DND-41 (cell line): ENCODE measurements at regions not wholly inside any gene's neighbourhood (a gene's known extent, or its start where the extent isn't known, plus 50 kb on each side); places are given as distances from the start of the nearest gene placed in this dataset.

ENCODE experiments used
- ATAC-seq: fragments of 200-7000 bp; cut with Tn5 transposase; 3 replicates; pipeline ENCODE4 v1.9.1; 2021; ENCODE audit warnings: low read depth; ENCODE audit not compliant: insufficient read depth
- DNase-seq: peaks from one replicate; pipeline ENCODE4 v3.0.0-alpha.2; 2020
- H2AFZ ChIP-seq: 2 replicates; pipeline ENCODE4 v1.6.0; 2012; ENCODE audit warnings: low read depth, low read length
- H3K27ac ChIP-seq: 2 replicates; pipeline ENCODE4 v1.5.1; 2012; ENCODE audit warnings: low read length, inconsistent platforms
- H3K27me3 ChIP-seq: fragments of 200-600 bp; sonication (generic); 2 replicates; pipeline ENCODE4 v1.6.0; 2012; ENCODE audit warnings: low read length, mild to moderate bottlenecking, inconsistent platforms; ENCODE audit not compliant: insufficient read depth, poor library complexity
- H3K36me3 ChIP-seq: 2 replicates; pipeline ENCODE4 v1.5.1; 2012; ENCODE audit warnings: low read length, inconsistent platforms; ENCODE audit not compliant: insufficient read depth
- H3K4me1 ChIP-seq: 2 replicates; pipeline ENCODE4 v1.5.1; 2012; ENCODE audit warnings: mild to moderate bottlenecking, low read length; ENCODE audit not compliant: insufficient read depth
- H3K4me2 ChIP-seq: 2 replicates; pipeline ENCODE4 v1.6.0; 2012; ENCODE audit warnings: mild to moderate bottlenecking, moderate library complexity, low read length, inconsistent platforms; ENCODE audit not compliant: insufficient read depth
- H3K4me3 ChIP-seq, 2 experiments: fragments of 200-600 bp in 1 of 2; shearing (Covaris generic) in 1 of 2; 2 replicates each; pipeline ENCODE4 v1.5.1; 2012 to 2016; ENCODE audit warnings: inconsistent platforms in 2 of 2, low read length in 2 of 2, mild to moderate bottlenecking in 2 of 2, low read depth in 1 of 2, moderate library complexity in 1 of 2
- H3K79me2 ChIP-seq: 2 replicates; pipeline ENCODE4 v1.6.0; 2012; ENCODE audit warnings: low read length, inconsistent platforms; ENCODE audit not compliant: insufficient read depth
- H3K9ac ChIP-seq: 2 replicates; pipeline ENCODE4 v1.6.0; 2012; ENCODE audit warnings: low read depth, mild to moderate bottlenecking, inconsistent platforms, low read length, moderate library complexity
- H3K9me3 ChIP-seq: 2 replicates; pipeline ENCODE4 v1.5.1; 2012; ENCODE audit warnings: low read length, moderate library complexity, mild to moderate bottlenecking, inconsistent platforms; ENCODE audit not compliant: insufficient read depth, severe bottlenecking
- H4K20me1 ChIP-seq: 2 replicates; pipeline ENCODE4 v1.6.0; 2012; ENCODE audit warnings: low read length; ENCODE audit not compliant: insufficient read depth
- CTCF ChIP-seq: IDR thresholded peaks from 2 replicates; pipeline ENCODE4 v1.5.1; 2012; ENCODE audit warnings: borderline replicate concordance, low read length, moderate library complexity, mild to moderate bottlenecking; ENCODE audit not compliant: poor library complexity, severe bottlenecking; ENCODE audit errors: extremely low read depth
- EZH2 ChIP-seq: IDR thresholded peaks from 3 replicates; pipeline ENCODE4 v1.6.1; 2012; ENCODE audit warnings: borderline replicate concordance, low read depth, mild to moderate bottlenecking, moderate library complexity, low read length, inconsistent platforms; ENCODE audit not compliant: severe bottlenecking

GRCh38 chr15:23750179-23750578 lies 63.1 kb upstream of the NDN start:
- Histone ChIP-seq H3K79me2 (no peaks in the 10 kb centered on the region), H3K27me3 (no peaks in the 10 kb centered on the region), H3K4me1 (no peaks in the 10 kb centered on the region), H3K9me3 (peaks cover 3% of the 10 kb centered on the region), H4K20me1 (no peaks in the 10 kb centered on the region), H2AFZ (no peak overlapping the region), H3K27ac (no peak overlapping the region), H3K36me3 (no peaks in the 10 kb centered on the region), H3K4me2 (no peak overlapping the region), H3K4me3 (no peak overlapping the region), H3K9ac (no peak overlapping the region)
- no peak for ATAC-seq
- TF ChIP-seq CTCF = no peak
- no peak for TF ChIP-seq EZH2
- DNase-seq = no peak

GRCh38 chr15:23750776-23751175 lies 63.7 kb upstream of the NDN start:
- Histone ChIP-seq H4K20me1 (no peaks in the 10 kb centered on the region), H3K4me2 (no peak overlapping the region), H2AFZ (no peak overlapping the region), H3K4me1 (no peaks in the 10 kb centered on the region), H3K9ac (no peak overlapping the region), H3K27me3 (no peaks in the 10 kb centered on the region), H3K27ac (no peak overlapping the region), H3K4me3 (no peak overlapping the region), H3K79me2 (no peaks in the 10 kb centered on the region), H3K36me3 (no peaks in the 10 kb centered on the region), H3K9me3 (peaks cover 3% of the 10 kb centered on the region)
- no peak for TF ChIP-seq CTCF
- TF ChIP-seq EZH2 = no peak
- no peak for DNase-seq
- no peak for ATAC-seq

- Histone ChIP-seq H3K9ac (no peak overlapping the region), H3K4me1 (no peaks in the 10 kb centered on the region), H4K20me1 (no peaks in the 10 kb centered on the region), H3K27ac (no peak overlapping the region), H3K36me3 (no peaks in the 10 kb centered on the region), H2AFZ (no peak overlapping the region), H3K27me3 (no peaks in the 10 kb centered on the region), H3K4me2 (no peak overlapping the region), H3K9me3 (peaks cover 3% of the 10 kb centered on the region), H3K79me2 (no peaks in the 10 kb centered on the region), H3K4me3 (no peak overlapping the region)
- DNase-seq (no peak), ATAC-seq (no peak)
- TF ChIP-seq EZH2 (no peak), CTCF (no peak)
These were observed 66.1 kb upstream of the NDN start for GRCh38 chr15:23753248-23753647.

GRCh38 chr15:23758891-23759290 lies 71.8 kb upstream of the NDN start:
- H3K4me3 ChIP-seq = no peak overlapping the region
- no peak for ATAC-seq
- H3K4me1 ChIP-seq = no peaks in the 10 kb centered on the region

More at GRCh38 chr15:23758891-23759290, 71.8 kb upstream of the NDN start:
- no peak overlapping the region for H3K27ac ChIP-seq
- no peaks in the 10 kb centered on the region for H4K20me1 ChIP-seq
- no peak for DNase-seq
- H3K27me3 ChIP-seq = no peaks in the 10 kb centered on the region
- H3K9ac ChIP-seq = no peak overlapping the region
- H3K9me3 ChIP-seq = peaks cover under 1% of the 10 kb centered on the region
- no peak overlapping the region for H2AFZ ChIP-seq
- H3K4me2 ChIP-seq = no peak overlapping the region
- no peaks in the 10 kb centered on the region for H3K79me2 ChIP-seq
- no peaks in the 10 kb centered on the region for H3K36me3 ChIP-seq
- TF ChIP-seq CTCF (no peak), EZH2 (no peak)
